ENCODE measurements at regions not wholly inside any gene's neighbourhood (a gene's known extent, or its start where the extent isn't known, plus 50 kb on each side); places are given as distances from the start of the nearest gene placed in this dataset.

DNA sequence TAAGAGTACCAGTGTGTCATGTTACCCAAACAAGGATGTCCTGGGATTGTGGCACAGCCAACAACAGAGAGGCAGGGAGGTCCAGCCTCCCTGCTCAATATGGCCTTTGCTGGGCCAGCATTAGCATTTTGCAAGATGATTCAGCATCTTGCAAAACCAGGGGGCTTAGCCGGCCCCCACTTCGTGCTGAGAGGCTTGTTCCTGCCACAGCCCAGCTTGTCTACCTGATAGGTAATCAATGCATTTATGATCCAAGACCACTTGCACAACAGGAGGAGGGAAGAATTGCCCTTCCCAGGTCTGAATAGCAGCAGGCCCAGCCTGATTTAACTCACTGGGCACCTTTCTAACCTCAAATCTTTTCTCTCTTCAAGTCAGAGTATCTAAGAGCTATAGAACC lies 189.0 kb upstream of the SYT13 start:
- H3K4me3 Mint-ChIP-seq (ENCODE audit: unreplicated experiment): no peak overlapping the region
- H3K4me1 Mint-ChIP-seq (ENCODE audit: low read depth, unreplicated experiment): no peaks in the 10 kb centered on the region
- H3K9me3 Mint-ChIP-seq (ENCODE audit: unreplicated experiment): no peaks in the 10 kb centered on the region
- ChIA-PET CTCF (no interaction called here), POLR2A (no interaction called here)
- Histone ChIP-seq H3K36me3 (ENCODE audit: control insufficient read depth, insufficient read depth, low read length) (no peaks in the 10 kb centered on the region), H3K27me3 (replicated peaks; ENCODE audit: control insufficient read depth, insufficient read depth, low read length) (no peaks in the 10 kb centered on the region; the same call in 1 of the 2 replicates), H3K9me3 (no peaks in the 10 kb centered on the region), H3K4me3 (ENCODE audit: low read depth, low read length) (no peak overlapping the region), H3K4me1 (no peaks in the 10 kb centered on the region)
- TF ChIP-seq, protein P1, sequence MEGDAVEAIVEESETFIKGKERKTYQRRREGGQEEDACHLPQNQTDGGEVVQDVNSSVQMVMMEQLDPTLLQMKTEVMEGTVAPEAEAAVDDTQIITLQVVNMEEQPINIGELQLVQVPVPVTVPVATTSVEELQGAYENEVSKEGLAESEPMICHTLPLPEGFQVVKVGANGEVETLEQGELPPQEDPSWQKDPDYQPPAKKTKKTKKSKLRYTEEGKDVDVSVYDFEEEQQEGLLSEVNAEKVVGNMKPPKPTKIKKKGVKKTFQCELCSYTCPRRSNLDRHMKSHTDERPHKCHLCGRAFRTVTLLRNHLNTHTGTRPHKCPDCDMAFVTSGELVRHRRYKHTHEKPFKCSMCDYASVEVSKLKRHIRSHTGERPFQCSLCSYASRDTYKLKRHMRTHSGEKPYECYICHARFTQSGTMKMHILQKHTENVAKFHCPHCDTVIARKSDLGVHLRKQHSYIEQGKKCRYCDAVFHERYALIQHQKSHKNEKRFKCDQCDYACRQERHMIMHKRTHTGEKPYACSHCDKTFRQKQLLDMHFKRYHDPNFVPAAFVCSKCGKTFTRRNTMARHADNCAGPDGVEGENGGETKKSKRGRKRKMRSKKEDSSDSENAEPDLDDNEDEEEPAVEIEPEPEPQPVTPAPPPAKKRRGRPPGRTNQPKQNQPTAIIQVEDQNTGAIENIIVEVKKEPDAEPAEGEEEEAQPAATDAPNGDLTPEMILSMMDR (IDR thresholded peaks at IDR 0.05; ENCODE audit: insufficient read depth in 1 of 2, low read depth in 1 of 2, low read length in 1 of 2, severe bottlenecking in 1 of 2, unreplicated experiment in 1 of 2): no peak
- no peaks in the 10 kb centered on the region for H3K36me3 Mint-ChIP-seq (ENCODE audit: insufficient read depth, unreplicated experiment)
- peaks cover 23% of the 10 kb centered on the region for H3K27me3 Mint-ChIP-seq (ENCODE audit: insufficient read depth, unreplicated experiment)
- no TSS peak for BruUV-seq (replicated peaks)
- intact Hi-C loops (cut with micrococcal nuclease; ENCODE audit: unreplicated experiment): no loop called here
- no peak overlapping the region for H3K27ac Mint-ChIP-seq (ENCODE audit: unreplicated experiment)
- no peak for DNase-seq

DNA sequence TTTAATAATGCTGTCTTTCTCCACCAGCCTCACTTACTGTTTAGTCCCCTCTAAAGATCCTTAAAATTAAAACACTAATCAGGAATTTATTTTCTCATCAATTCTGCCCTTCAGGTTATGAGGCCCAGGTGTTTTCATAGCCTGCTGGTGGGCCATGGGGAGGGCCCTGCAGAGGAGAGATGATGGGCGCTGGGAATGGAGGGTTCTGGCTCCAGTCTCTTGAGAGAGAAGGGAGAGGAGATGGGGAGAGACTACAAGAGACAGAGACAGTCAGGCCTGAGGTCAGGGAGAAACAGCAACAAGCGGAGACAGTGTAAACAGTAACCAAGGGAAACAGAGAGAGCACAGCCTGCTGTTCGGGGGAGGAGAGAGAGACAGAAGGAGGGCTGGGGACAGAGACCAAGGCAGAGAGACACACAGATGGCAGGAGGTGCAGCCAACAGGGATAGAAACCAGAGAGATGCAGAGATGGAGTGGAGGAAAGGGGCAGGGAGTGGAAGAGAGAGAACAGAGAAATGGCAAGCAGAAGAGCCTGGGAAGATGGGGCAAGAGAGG lies 187.3 kb upstream of the SYT13 start:
- Mint-ChIP-seq H3K9me3 (ENCODE audit: unreplicated experiment) (no peaks in the 10 kb centered on the region), H3K4me3 (ENCODE audit: unreplicated experiment) (no peak overlapping the region), H3K27me3 (ENCODE audit: insufficient read depth, unreplicated experiment) (peaks cover 16% of the 10 kb centered on the region), H3K36me3 (ENCODE audit: insufficient read depth, unreplicated experiment) (no peaks in the 10 kb centered on the region), H3K27ac (ENCODE audit: unreplicated experiment) (no peak overlapping the region), H3K4me1 (ENCODE audit: low read depth, unreplicated experiment) (no peaks in the 10 kb centered on the region)
- no peak for DNase-seq
- ChIA-PET CTCF (no interaction called here), POLR2A (no interaction called here)
- Histone ChIP-seq H3K4me3 (ENCODE audit: low read depth, low read length) (no peak overlapping the region), H3K27me3 (replicated peaks; ENCODE audit: control insufficient read depth, insufficient read depth, low read length) (no peaks in the 10 kb centered on the region; the same call in 1 of the 2 replicates), H3K36me3 (ENCODE audit: control insufficient read depth, insufficient read depth, low read length) (no peaks in the 10 kb centered on the region), H3K9me3 (no peaks in the 10 kb centered on the region), H3K4me1 (no peaks in the 10 kb centered on the region)
- intact Hi-C loops (cut with micrococcal nuclease; ENCODE audit: unreplicated experiment): no loop called here
- TF ChIP-seq, protein P1 (IDR thresholded peaks at IDR 0.05; ENCODE audit: insufficient read depth in 1 of 2, low read depth in 1 of 2, low read length in 1 of 2, severe bottlenecking in 1 of 2, unreplicated experiment in 1 of 2): no peak
- no TSS peak for BruUV-seq (replicated peaks)

DNA sequence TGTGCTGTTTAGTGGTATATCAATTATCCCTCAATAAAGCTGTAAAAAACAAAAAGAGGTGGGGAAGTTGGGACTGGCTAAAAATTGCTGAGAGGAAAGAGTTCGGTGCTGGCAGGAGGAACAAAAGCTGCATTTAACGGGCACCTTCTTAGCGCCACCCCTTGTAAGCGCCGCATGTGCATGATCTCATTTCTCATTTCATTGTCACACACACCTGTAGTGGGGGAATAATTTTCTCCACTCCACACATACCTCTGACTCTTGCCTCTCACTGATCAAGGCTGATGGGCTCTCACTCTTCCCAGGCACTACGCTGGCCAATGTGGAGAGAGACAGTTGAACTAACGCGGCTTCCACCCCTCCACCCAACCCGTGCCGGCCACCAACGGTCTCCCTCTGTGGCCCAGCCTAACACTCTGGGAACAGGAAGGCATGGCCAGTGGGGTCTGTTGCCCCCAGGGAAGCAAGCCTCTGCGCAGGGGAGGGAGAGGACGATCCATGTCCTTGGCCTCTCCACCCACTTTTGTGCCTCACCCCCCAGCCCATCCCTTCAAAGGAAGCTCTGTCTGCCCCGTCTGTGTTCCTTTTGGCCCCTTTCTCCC lies 186.7 kb upstream of the SYT13 start:
- no peak overlapping the region for H3K4me3 ChIP-seq (ENCODE audit: low read depth, low read length)
- intact Hi-C loops (cut with micrococcal nuclease; ENCODE audit: unreplicated experiment): no loop called here
- ChIA-PET CTCF (no interaction called here), POLR2A (no interaction called here)
- no peaks in the 10 kb centered on the region for H3K4me1 ChIP-seq
- no peak overlapping the region for H3K4me3 Mint-ChIP-seq (ENCODE audit: unreplicated experiment)
- no peak for DNase-seq
- no peaks in the 10 kb centered on the region for H3K36me3 ChIP-seq (ENCODE audit: control insufficient read depth, insufficient read depth, low read length)
- no peaks in the 10 kb centered on the region for H3K36me3 Mint-ChIP-seq (ENCODE audit: insufficient read depth, unreplicated experiment)
- TF ChIP-seq, protein P1 (IDR thresholded peaks at IDR 0.05; ENCODE audit: insufficient read depth in 1 of 2, low read depth in 1 of 2, low read length in 1 of 2, severe bottlenecking in 1 of 2, unreplicated experiment in 1 of 2): no peak
- no peaks in the 10 kb centered on the region for H3K4me1 Mint-ChIP-seq (ENCODE audit: low read depth, unreplicated experiment)
- no peaks in the 10 kb centered on the region for H3K9me3 ChIP-seq
- H3K27me3 Mint-ChIP-seq (ENCODE audit: insufficient read depth, unreplicated experiment): peaks cover 16% of the 10 kb centered on the region
- H3K9me3 Mint-ChIP-seq (ENCODE audit: unreplicated experiment): no peaks in the 10 kb centered on the region
- no peak overlapping the region for H3K27ac Mint-ChIP-seq (ENCODE audit: unreplicated experiment)
- BruUV-seq (replicated peaks): no TSS peak
- H3K27me3 ChIP-seq (replicated peaks; ENCODE audit: control insufficient read depth, insufficient read depth, low read length): no peaks in the 10 kb centered on the region

Measured in Caco-2 (cell line).